ENCODE measurements at regions not wholly inside any gene's neighbourhood (a gene's known extent, or its start where the extent isn't known, plus 50 kb on each side); places are given as distances from the start of the nearest gene placed in this dataset.

- ChIA-PET CTCF (no interaction called here), RAD21 (ENCODE audit: unreplicated experiment) (interaction anchor here (1.6 kb wide), 1 partner anchor 115 kb away, joined by 5 read pairs; no protein-coding TSS in a partner anchor), SMC1A (ENCODE audit: uncharacterized antibody, unreplicated experiment) (no interaction called here), POLR2A (interaction anchor here (0.6 kb wide), 1 partner anchor 41 kb away, joined by 3 read pairs; no protein-coding TSS in a partner anchor)
- Histone ChIP-seq H3K9me3 (replicated peaks; ENCODE audit: control insufficient read depth, insufficient read depth, low read length) (no peaks in the 10 kb centered on the region), H4K20me1 (ENCODE audit: control insufficient read depth, insufficient read depth) (no peaks in the 10 kb centered on the region), H2AFZ (ENCODE audit: control insufficient read depth, low read depth, low read length) (no peak overlapping the region), H3K4me3 (no peak overlapping the region), H3K36me3 (ENCODE audit: control insufficient read depth in 2 of 2, insufficient read depth in 2 of 2, low read length in 1 of 2) (no peaks in the 10 kb centered on the region), H3K4me1 (ENCODE audit: control insufficient read depth, insufficient read depth, low read length) (no peaks in the 10 kb centered on the region), H3K79me2 (ENCODE audit: control insufficient read depth, insufficient read depth, low read length) (no peaks in the 10 kb centered on the region), H3K4me2 (ENCODE audit: control insufficient read depth, insufficient read depth) (no peak overlapping the region), H3K9ac (ENCODE audit: control insufficient read depth, insufficient read depth, low read length) (no peak overlapping the region), H3K27me3 (replicated peaks in 1 of 2; ENCODE audit: control insufficient read depth in 2 of 2, insufficient read depth in 2 of 2, low read length in 1 of 2) (no peaks in the 10 kb centered on the region), H3K27ac (ENCODE audit: control insufficient read depth, insufficient read depth) (no peak overlapping the region)
- 0% methylated on average over 1 of the region's 1 CpG for WGBS (ENCODE audit: insufficient coverage, insufficient replicate concordance, low lambda C conversion rate, missing lambda C conversion rate)
- intact Hi-C loops (cut with micrococcal nuclease; ENCODE audit: unreplicated experiment) (no loop called here), in situ Hi-C loops (cut with MboI) (no loop called here)
- TF ChIP-seq GATAD2B (conservative IDR thresholded peaks at IDR 0.05; ENCODE audit: low read depth) (no peak), MYB (IDR thresholded peaks at IDR 0.05; ENCODE audit: borderline replicate concordance, low read depth, low read length) (no peak), ASH2L (IDR thresholded peaks at IDR 0.05; ENCODE audit: borderline replicate concordance, low read depth) (no peak), SREBF2 (IDR thresholded peaks at IDR 0.05; ENCODE audit: low read length) (no peak), NRF1 (conservative IDR thresholded peaks at IDR 0.05; ENCODE audit: low read depth, low read length) (no peak)
- DNase-seq (ENCODE audit: low read depth, low spot score) (no peak), FAIRE-seq (no peak), ATAC-seq (peak; percentile 35; the same call in 2 of the 3 replicates)
- no TSS peak for BruUV-seq (replicated peaks)
These were observed 393.0 kb upstream of the GNPDA2 start for GRCh38 chr4:45119376-45119775.

DNA sequence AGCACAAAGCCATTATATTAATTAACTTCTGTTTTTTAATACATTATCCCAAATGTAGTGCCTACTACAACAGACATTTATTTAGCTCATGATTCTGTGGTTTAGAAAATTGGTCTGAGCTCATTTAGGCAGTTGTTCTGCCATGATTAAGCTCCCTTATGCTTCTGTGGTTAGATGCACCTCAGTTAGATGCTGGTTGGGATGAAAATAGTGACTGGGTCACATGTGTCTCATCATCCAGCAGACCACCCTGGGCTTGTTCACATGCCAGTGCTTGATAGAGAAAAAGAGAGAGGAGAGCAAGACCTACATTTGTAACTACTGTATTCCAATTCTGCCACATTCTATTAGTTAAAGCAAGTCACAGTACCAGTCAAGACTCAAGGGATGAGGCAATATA, 376.4 kb upstream of the GNPDA2 start:
- in situ Hi-C loops (cut with MboI): no loop called here
- TF ChIP-seq KDM1A (IDR thresholded peaks at IDR 0.05; ENCODE audit: borderline replicate concordance): no peak
- no peak for TF ChIP-seq KAT2A (conservative IDR thresholded peaks at IDR 0.05; ENCODE audit: control insufficient read depth, low read depth, low read length)
- TF ChIP-seq USF2 (IDR thresholded peaks at IDR 0.05; ENCODE audit: borderline replicate concordance, low read depth, low read length): no peak
- TF ChIP-seq ZNF24 (IDR thresholded peaks at IDR 0.05): no peak
- no peak for TF ChIP-seq MYB (IDR thresholded peaks at IDR 0.05; ENCODE audit: borderline replicate concordance, low read depth, low read length)
- TF ChIP-seq BRCA1 (IDR thresholded peaks at IDR 0.05; ENCODE audit: low read depth, low read length): no peak
- no peak for TF ChIP-seq CHD1 (IDR thresholded peaks at IDR 0.05; ENCODE audit: low read depth, low read length)
- no peak for TF ChIP-seq JUND (IDR thresholded peaks at IDR 0.05; ENCODE audit: low read depth, low read length)
- no peak for TF ChIP-seq CEBPZ (IDR thresholded peaks at IDR 0.05; ENCODE audit: low read depth, low read length)
- TF ChIP-seq MEF2B (IDR thresholded peaks at IDR 0.05; ENCODE audit: partially characterized antibody, poor library complexity, severe bottlenecking): no peak
- TF ChIP-seq IKZF1 (conservative IDR thresholded peaks at IDR 0.05): no peak
- TF ChIP-seq ZNF217 (IDR thresholded peaks at IDR 0.05): no peak

More for the DNA sequence above, 376.4 kb upstream of the GNPDA2 start:
- ATAC-seq: no peak
- H3K27ac ChIP-seq (ENCODE audit: control insufficient read depth, insufficient read depth): no peak overlapping the region
- H3K27me3 ChIP-seq (replicated peaks in 1 of 2; ENCODE audit: control insufficient read depth in 2 of 2, insufficient read depth in 2 of 2, low read length in 1 of 2): no peaks in the 10 kb centered on the region
- H3K4me1 ChIP-seq (ENCODE audit: control insufficient read depth, insufficient read depth, low read length): no peaks in the 10 kb centered on the region
- POLR2A ChIA-PET: no interaction called here
- no peaks in the 10 kb centered on the region for H3K9me3 ChIP-seq (replicated peaks; ENCODE audit: control insufficient read depth, insufficient read depth, low read length)
- no peak overlapping the region for H3K4me2 ChIP-seq (ENCODE audit: control insufficient read depth, insufficient read depth)
- BruUV-seq (replicated peaks): no TSS peak
- DNase-seq (ENCODE audit: low read depth, low spot score): no peak
- H3K36me3 ChIP-seq (ENCODE audit: control insufficient read depth in 2 of 2, insufficient read depth in 2 of 2, low read length in 1 of 2): no peaks in the 10 kb centered on the region
- no peak overlapping the region for H2AFZ ChIP-seq (ENCODE audit: control insufficient read depth, low read depth, low read length)
- no peaks in the 10 kb centered on the region for H3K79me2 ChIP-seq (ENCODE audit: control insufficient read depth, insufficient read depth, low read length)
- intact Hi-C loops (cut with micrococcal nuclease; ENCODE audit: unreplicated experiment): no loop called here
- CTCF ChIA-PET: no interaction called here
- H3K9ac ChIP-seq (ENCODE audit: control insufficient read depth, insufficient read depth, low read length): no peak overlapping the region
- no peak for FAIRE-seq
- SMC1A ChIA-PET (ENCODE audit: uncharacterized antibody, unreplicated experiment): no interaction called here
- no peak overlapping the region for H3K4me3 ChIP-seq
- RAD21 ChIA-PET (ENCODE audit: unreplicated experiment): no interaction called here
- H4K20me1 ChIP-seq (ENCODE audit: control insufficient read depth, insufficient read depth): no peaks in the 10 kb centered on the region

Data from GM12878 (cell line).